Astrocyte of the spinal cord (primary cell): ENCODE measurements at regions not wholly inside any gene's neighbourhood (a gene's known extent, or its start where the extent isn't known, plus 50 kb on each side); places are given as distances from the start of the nearest gene placed in this dataset.
"Not testable (repeated sequence)": the region's sequence is repeated elsewhere in the genome, so short reads cannot be mapped to it uniquely, and the experiment has no call there.

Experiments
- DNase-seq: peaks from one replicate; pipeline ENCODE4 v3.0.0; 2011; ENCODE audit warnings: low read depth, low spot score
- H3K4me3 ChIP-seq: 2 replicates; pipeline ENCODE4 v1.5.1; 2011; ENCODE audit warnings: low read depth, mild to moderate bottlenecking, low read length, moderate library complexity
- CTCF ChIP-seq: IDR thresholded peaks from 2 replicates; pipeline ENCODE4 v1.5.1; 2012; ENCODE audit warnings: low read depth, mild to moderate bottlenecking, low read length, inconsistent platforms
- in situ Hi-C: cut with HindIII; loops from 2 replicates; pipeline ENCODE4 v1.10.0; 2017; ENCODE audit warnings: low sequenced_read_pairs

- in situ Hi-C loops: no loop called here
- no peak overlapping the region for H3K4me3 ChIP-seq
- TF ChIP-seq CTCF: no peak
- DNase-seq: no peak
Observed at GRCh38 chr6:85278466-85279035, 171.3 kb upstream of the NT5E start.

- H3K4me3 ChIP-seq, in situ Hi-C loops, DNase-seq: not testable (repeated sequence)
Observed at GRCh38 chr6:85276026-85276425, 173.9 kb upstream of the NT5E start.

DNA sequence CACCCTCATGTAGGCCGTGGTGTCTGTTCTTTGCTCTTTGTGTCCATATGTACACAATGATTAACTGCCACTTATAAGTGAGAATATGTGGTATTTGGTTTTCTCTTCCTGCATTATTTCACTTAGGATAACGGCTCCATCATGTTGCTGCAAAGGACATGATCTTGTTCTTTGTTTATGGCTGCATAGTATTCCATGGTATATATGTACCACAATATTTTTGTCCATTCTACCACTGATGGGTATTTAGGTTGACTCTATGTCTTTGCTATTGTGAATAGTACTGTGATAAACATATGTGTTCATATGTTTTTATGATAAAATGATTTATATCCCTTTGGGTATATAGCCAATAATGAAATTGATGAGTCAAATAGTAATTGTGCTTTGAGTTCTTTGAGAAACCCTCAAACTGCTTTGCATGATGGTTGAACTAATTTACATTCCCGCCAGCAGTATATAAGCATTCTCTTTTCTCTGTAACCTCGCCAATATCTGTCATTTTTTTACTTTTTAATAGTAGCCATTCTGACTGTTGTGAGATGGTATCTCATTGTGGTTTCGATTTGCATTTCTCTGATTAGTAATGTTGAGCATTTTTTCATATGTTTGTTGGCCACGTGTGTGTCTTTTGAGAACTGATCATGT is 174.4 kb upstream of the NT5E start:
- TF ChIP-seq CTCF: no peak
- H3K4me3 ChIP-seq: no peak overlapping the region
- no peak for DNase-seq
- in situ Hi-C loops: no loop called here

DNA sequence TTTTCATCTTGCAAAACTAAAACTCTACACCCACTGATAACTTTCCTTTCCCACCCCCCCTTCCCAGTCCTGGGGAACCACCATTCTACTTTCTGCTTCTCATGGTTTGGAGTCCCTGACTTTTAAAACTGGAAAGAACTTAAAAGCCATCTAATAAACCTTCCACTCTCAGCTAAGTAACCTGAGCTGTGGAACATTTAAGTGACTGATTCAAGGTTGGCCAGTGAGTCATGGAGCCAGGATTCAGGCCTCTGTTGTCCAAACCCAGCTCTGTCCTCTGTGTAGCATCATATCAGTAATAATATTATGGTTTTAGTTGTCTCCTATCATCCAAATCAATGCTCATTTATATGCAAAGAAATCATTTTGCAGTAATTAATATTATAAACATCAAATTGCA is 176.0 kb upstream of the NT5E start:
- no peak for TF ChIP-seq CTCF
- peak; percentile 7 for DNase-seq
- in situ Hi-C loops: no loop called here
- H3K4me3 ChIP-seq: no peak overlapping the region

GRCh38 chr6:85273046-85273445 is 176.8 kb upstream of the NT5E start:
- H3K4me3 ChIP-seq: no peak overlapping the region
- in situ Hi-C loops: no loop called here
- TF ChIP-seq CTCF: no peak
- no peak for DNase-seq

DNA sequence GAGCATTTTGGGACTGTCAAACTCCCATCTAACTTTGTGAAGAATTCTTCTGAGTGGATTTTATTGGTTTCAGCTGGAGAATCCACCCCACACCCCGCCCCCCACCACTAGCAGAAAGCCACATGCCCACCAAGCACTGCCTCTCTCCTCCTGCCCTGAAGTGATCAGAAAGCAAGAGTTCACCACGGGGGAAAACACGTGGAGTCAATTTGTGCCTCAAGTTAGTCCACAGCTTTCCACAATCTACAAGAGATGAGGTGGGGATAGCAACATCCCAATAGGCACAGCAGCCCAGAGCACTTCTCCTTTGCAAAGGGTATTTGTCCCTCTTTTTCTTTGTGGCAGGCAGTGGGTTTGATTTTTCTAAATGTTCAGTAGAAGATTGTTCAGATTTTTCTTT is 177.3 kb upstream of the NT5E start:
- H3K4me3 ChIP-seq: no peak overlapping the region
- no peak for DNase-seq
- TF ChIP-seq CTCF: no peak
- in situ Hi-C loops: no loop called here

DNA sequence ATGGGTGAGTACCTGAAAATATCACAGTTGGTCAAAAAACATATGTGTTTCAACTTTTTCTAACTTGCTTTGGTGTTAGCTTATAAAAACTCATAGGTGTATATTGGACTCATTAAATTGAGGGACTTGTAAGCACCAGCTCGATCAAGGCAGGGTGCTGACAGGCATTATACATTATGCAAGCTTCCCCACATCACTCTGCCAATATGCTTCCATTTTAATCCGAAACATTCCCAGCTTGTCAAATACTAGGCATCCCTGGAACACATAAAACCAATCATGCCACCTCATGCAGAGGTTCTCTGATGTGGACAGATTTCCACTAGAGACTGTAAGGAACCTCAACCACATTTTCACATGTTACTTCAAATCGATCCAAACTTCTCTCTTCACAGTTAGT is 187.3 kb upstream of the NT5E start:
- no peak for DNase-seq
- in situ Hi-C loops: no loop called here
- H3K4me3 ChIP-seq: no peak overlapping the region
- no peak for TF ChIP-seq CTCF
